H1 (cell line): ENCODE measurements at regions not wholly inside any gene's neighbourhood (a gene's known extent, or its start where the extent isn't known, plus 50 kb on each side); places are given as distances from the start of the nearest gene placed in this dataset.

Experiments used
- CTCF ChIA-PET: fragments of 300-600 bp; sonication (Branson Sonifier 250); formaldehyde crosslinking; loops from one replicate; lab custom pipeline; 2021; ENCODE audit not compliant: partially characterized antibody; lab: Charles Lee
- POLR2A ChIA-PET: fragments of 300-600 bp; sonication (Branson Sonifier 250); formaldehyde crosslinking; loops from one replicate; lab custom pipeline; 2021; ENCODE audit warnings: inconsistent platforms; ENCODE audit not compliant: partially characterized antibody; lab: Charles Lee
- DNase-seq, 2 experiments: peaks; one replicate each; pipeline versions ENCODE4 v3.0.0 to v3.0.0-alpha.2; 2010 to 2022; ENCODE audit warnings: low spot score in 2 of 2, low read depth in 1 of 2, mixed read lengths in 1 of 2
- FAIRE-seq: peaks from 2 replicates; lab custom pipeline; 2011; peaks lifted over from hg19 to GRCh38; lab: Jason Lieb, UNC
- H2AFZ ChIP-seq: 2 replicates; pipeline ENCODE4 v1.8.1; 2012; ENCODE audit warnings: low read length, inconsistent platforms
- H2AK5ac ChIP-seq: 2 replicates; pipeline ENCODE4 v1.6.1; 2013; ENCODE audit warnings: low read depth, low read length
- H2BK120ac ChIP-seq: replicated peaks from 2 replicates; pipeline ENCODE3; 2013; ENCODE audit warnings: low read depth, low read length, inconsistent platforms
- H2BK12ac ChIP-seq: 2 replicates; pipeline ENCODE4 v1.6.1; 2013; ENCODE audit warnings: low read depth, low read length
- H2BK15ac ChIP-seq: 2 replicates; pipeline ENCODE4 v1.6.1; 2013; ENCODE audit warnings: low read length
- H2BK20ac ChIP-seq: 2 replicates; pipeline ENCODE4 v1.6.1; 2013; ENCODE audit warnings: low read length
- H2BK5ac ChIP-seq: 2 replicates; pipeline ENCODE4 v1.6.1; 2013; ENCODE audit warnings: low read depth, low read length
- H3K14ac ChIP-seq: 2 replicates; pipeline ENCODE4 v1.6.1; 2013; ENCODE audit warnings: inconsistent platforms; ENCODE audit not compliant: insufficient read length
- H3K18ac ChIP-seq: 2 replicates; pipeline ENCODE4 v1.6.1; 2013; ENCODE audit warnings: low read length; ENCODE audit errors: extremely low read depth
- H3K23ac ChIP-seq: 2 replicates; pipeline ENCODE4 v1.6.1; 2013; ENCODE audit warnings: inconsistent platforms; ENCODE audit not compliant: insufficient read length
- H3K23me2 ChIP-seq: 2 replicates; pipeline ENCODE4 v1.6.1; 2013; ENCODE audit warnings: low read depth, low read length
- H3K27ac ChIP-seq: 2 replicates; pipeline ENCODE4 v1.6.1; 2011; ENCODE audit warnings: low read depth, low read length, inconsistent platforms
- H3K27me3 ChIP-seq, 4 experiments: replicated peaks in 1 of 4; 1 replicate in 1 of 4; 2 replicates in 3 of 4; pipeline versions ENCODE4 v1.6.1 to v1.8.1; 2011 to 2013; ENCODE audit warnings: low read length in 3 of 4, mild to moderate bottlenecking in 3 of 4, inconsistent platforms in 2 of 4, mixed read lengths in 2 of 4, moderate library complexity in 1 of 4; ENCODE audit not compliant: control insufficient read depth in 3 of 4, insufficient read depth in 3 of 4; ENCODE audit errors: extremely low read depth in 1 of 4
- H3K36me3 ChIP-seq, 4 experiments: 2 replicates each; pipeline versions ENCODE4 v1.6.1 to v1.8.1; 2011 to 2013; ENCODE audit warnings: mild to moderate bottlenecking in 4 of 4, low read length in 3 of 4, moderate library complexity in 2 of 4, control low read depth in 1 of 4, inconsistent platforms in 1 of 4; ENCODE audit not compliant: insufficient read depth in 4 of 4, control insufficient read depth in 2 of 4
- H3K4ac ChIP-seq: replicated peaks from 2 replicates; pipeline ENCODE3; 2013; ENCODE audit warnings: low read length, low read depth, mixed read lengths, inconsistent platforms; ENCODE audit not compliant: insufficient read length
- H3K4me1 ChIP-seq, 4 experiments: replicated peaks in 1 of 4; 1 replicate in 1 of 4; 2 replicates in 3 of 4; pipeline versions ENCODE4 v1.6.1 to v1.8.1; 2011 to 2013; ENCODE audit warnings: low read length in 3 of 4, inconsistent platforms in 2 of 4, mixed read lengths in 1 of 4; ENCODE audit not compliant: insufficient read depth in 4 of 4, control insufficient read depth in 3 of 4
- H3K4me2 ChIP-seq, 2 experiments: 2 replicates each; pipeline versions ENCODE4 v1.6.1 to v1.8.1; 2011 to 2013; ENCODE audit warnings: low read depth in 2 of 2, low read length in 2 of 2, control low read depth in 1 of 2, inconsistent platforms in 1 of 2, mild to moderate bottlenecking in 1 of 2; ENCODE audit not compliant: insufficient read depth in 1 of 2
- H3K4me3 ChIP-seq, 4 experiments: fragments of 200-600, 300-600 bp in 1 of 4; sonication (generic), shearing (Covaris generic), sonication (Bioruptor Twin) in 1 of 4; 2 replicates each; pipeline versions ENCODE4 v1.5.1 to v1.8.1; 2011 to 2016; ENCODE audit warnings: low read length in 4 of 4, low read depth in 3 of 4, control low read depth in 2 of 4, inconsistent platforms in 2 of 4, mild to moderate bottlenecking in 2 of 4, mixed read lengths in 1 of 4, moderate library complexity in 1 of 4; ENCODE audit not compliant: insufficient read depth in 2 of 4; ENCODE audit errors: extremely low read depth in 1 of 4
- H3K56ac ChIP-seq: replicated peaks from 2 replicates; pipeline ENCODE3; 2013; ENCODE audit warnings: low read depth, mild to moderate bottlenecking, mixed read lengths, low read length, inconsistent platforms; ENCODE audit not compliant: insufficient read length
- H3K79me1 ChIP-seq: 2 replicates; pipeline ENCODE4 v1.6.1; 2013; ENCODE audit warnings: low read depth, low read length, control low read depth
- H3K79me2 ChIP-seq, 2 experiments: 2 replicates each; pipeline versions ENCODE4 v1.6.1 to v1.8.1; 2012 to 2013; ENCODE audit warnings: low read length in 2 of 2, mild to moderate bottlenecking in 2 of 2, inconsistent platforms in 1 of 2; ENCODE audit not compliant: insufficient read depth in 2 of 2, control insufficient read depth in 1 of 2
- H3K9ac ChIP-seq, 4 experiments: replicated peaks in 1 of 4; 1 replicate in 1 of 4; 2 replicates in 3 of 4; pipeline versions ENCODE4 v1.6.1 to v1.8.1; 2011 to 2013; ENCODE audit warnings: low read depth in 3 of 4, low read length in 3 of 4, control low read depth in 2 of 4, mild to moderate bottlenecking in 2 of 4, moderate library complexity in 2 of 4, inconsistent platforms in 1 of 4; ENCODE audit errors: extremely low read depth in 1 of 4
- H3K9me3 ChIP-seq, 2 experiments: 2 replicates each; pipeline versions ENCODE4 v1.6.1 to v1.8.1; 2012 to 2013; ENCODE audit warnings: mild to moderate bottlenecking in 2 of 2, moderate library complexity in 2 of 2, control low read depth in 1 of 2, inconsistent platforms in 1 of 2, low read depth in 1 of 2, low read length in 1 of 2, mixed read lengths in 1 of 2; ENCODE audit not compliant: insufficient read depth in 2 of 2
- H4K20me1 ChIP-seq, 2 experiments: replicated peaks in 1 of 2; 2 replicates each; pipeline versions ENCODE3 to v1.8.1; 2011 to 2013; ENCODE audit warnings: inconsistent platforms in 2 of 2, low read length in 2 of 2, mild to moderate bottlenecking in 1 of 2; ENCODE audit not compliant: insufficient read depth in 2 of 2, control insufficient read depth in 1 of 2
- H4K5ac ChIP-seq: 2 replicates; pipeline ENCODE4 v1.6.1; 2013; ENCODE audit warnings: low read length, low read depth, mixed read lengths, inconsistent platforms; ENCODE audit not compliant: insufficient read length
- H4K8ac ChIP-seq: 2 replicates; pipeline ENCODE4 v1.8.0; 2013; ENCODE audit warnings: mild to moderate bottlenecking, moderate library complexity, low read length, inconsistent platforms; ENCODE audit not compliant: insufficient read depth; ENCODE audit errors: extremely low read depth
- H4K91ac ChIP-seq: replicated peaks from 2 replicates; pipeline ENCODE3; 2013; ENCODE audit warnings: low read length, mixed read lengths, inconsistent platforms; ENCODE audit not compliant: insufficient read length
- GABPA ChIP-seq: IDR thresholded peaks from 2 replicates; pipeline ENCODE4 v1.6.1; 2011; ENCODE audit warnings: mild to moderate bottlenecking, low read length, moderate library complexity, borderline replicate concordance; ENCODE audit not compliant: insufficient read depth
- GTF2F1 ChIP-seq: IDR thresholded peaks from 2 replicates; pipeline ENCODE4 v1.6.1; 2012; ENCODE audit warnings: low read depth, low read length, improper control_type of control experiment, borderline replicate concordance
- JUN ChIP-seq: IDR thresholded peaks from 2 replicates; pipeline ENCODE4 v1.6.1; 2011; ENCODE audit warnings: low read depth, mild to moderate bottlenecking, improper control_type of control experiment, low read length
- JUND ChIP-seq: IDR thresholded peaks from 2 replicates; pipeline ENCODE4 v1.6.1; 2011; ENCODE audit warnings: mild to moderate bottlenecking, improper control_type of control experiment, low read length
- KDM4A ChIP-seq: IDR thresholded peaks from one replicate; pipeline ENCODE4 v1.7.1; 2012; ENCODE audit warnings: low read depth, mild to moderate bottlenecking, moderate library complexity, low read length, inconsistent platforms; ENCODE audit not compliant: severe bottlenecking
- SRF ChIP-seq: IDR thresholded peaks from 2 replicates; pipeline ENCODE4 v1.6.1; 2011; ENCODE audit warnings: mild to moderate bottlenecking, low read depth, low read length, moderate library complexity
- TEAD4 ChIP-seq: IDR thresholded peaks from 2 replicates; pipeline ENCODE4 v1.6.1; 2012; ENCODE audit warnings: low read depth, low read length, inconsistent platforms, mixed read lengths
- YY1 ChIP-seq: IDR thresholded peaks from 2 replicates; pipeline ENCODE4 v1.6.1; 2011; ENCODE audit warnings: low read depth, mild to moderate bottlenecking, low read length
- ZNF274 ChIP-seq: IDR thresholded peaks from 2 replicates; pipeline ENCODE4 v1.7.0; 2012; ENCODE audit warnings: low read length, borderline replicate concordance; ENCODE audit errors: extremely low read depth
- WGBS, 2 experiments: shearing (Covaris generic) in 1 of 2; methylation state at CpG; one replicate each; pipeline versions ENCODE4 v1.1.6 to v1.1.7; 2013 to 2015; ENCODE audit warnings: low lambda C conversion rate in 2 of 2, mixed read lengths in 2 of 2, inconsistent platforms in 1 of 2, low coverage in 1 of 2, missing lambda C conversion rate in 1 of 2; ENCODE audit not compliant: insufficient replicate concordance in 2 of 2, insufficient coverage in 1 of 2, insufficient read length in 1 of 2; ENCODE audit errors: extremely low coverage in 1 of 2, missing lambda C conversion rate in 1 of 2; 5-methylcytosine and 5-hydroxymethylcytosine counted together

- Histone ChIP-seq H3K14ac (no peak overlapping the region), H3K18ac (peak overlapping the region; percentile 38; the same call in 1 of the 2 replicates), H2BK120ac (no peak overlapping the region), H4K8ac (no peak overlapping the region), H3K9ac (no peak overlapping the region), H4K20me1 (no peaks in the 10 kb centered on the region), H3K56ac (no peak overlapping the region), H3K9me3 (no peaks in the 10 kb centered on the region), H2AFZ (no peak overlapping the region), H4K5ac (no peak overlapping the region), H2BK5ac (peak overlapping the region; percentile 38; the same call in 1 of the 2 replicates), H3K23ac (no peak overlapping the region), H4K91ac (peak overlapping the region; percentile 15), H3K79me2 (no peaks in the 10 kb centered on the region), H2BK12ac (peak overlapping the region; percentile 76; the same call in 1 of the 2 replicates), H3K27ac (no peak overlapping the region), H2AK5ac (peak overlapping the region; percentile 71; the same call in 1 of the 2 replicates), H3K36me3 (no peaks in the 10 kb centered on the region), H3K4me2 (peak overlapping the region; percentile 17 to 30; a peak in 2 of 4 replicates), H3K79me1 (no peaks in the 10 kb centered on the region), H2BK15ac (peak overlapping the region; percentile 6; the same call in 1 of the 2 replicates), H3K23me2 (no peaks in the 10 kb centered on the region), H3K4me1 (peaks cover 3 to 14% (median 7%) of the 10 kb centered on the region in 4 experiments; a peak in 5 of 7 replicates), H2BK20ac (0 out of 2 replicates have a peak overlapping the region, but pooled peaks have one; percentile 40), H3K4ac (peak overlapping the region; percentile 16), H3K27me3 (peaks cover 0 to 2% (median 0%) of the 10 kb centered on the region in 4 experiments; a peak in 2 of 7 replicates), H3K4me3 (no peak overlapping the region)
- ChIA-PET CTCF (interaction anchor here (0.7 to 3.0 kb wide), 6 partner anchors 8 to 92 kb away, joined by 3 to 18 read pairs (median 6); no protein-coding TSS in a partner anchor), POLR2A (interaction anchor here (0.6 to 0.8 kb wide), 2 partner anchors 25 to 91 kb away, joined by 3 to 5 read pairs; no protein-coding TSS in a partner anchor)
- 56% methylated on average over 8 of the region's 9 CpGs; no CpG with 5 or more reads in 1 of the 2 experiments for whole genome bisulfite sequencing, 2 experiments
- FAIRE-seq (no peak), DNase-seq (peak in 1 of 2 experiments; percentile 59)
- TF ChIP-seq SRF (no peak), ZNF274 (no peak), TEAD4 (peak; percentile 84), GABPA (no peak), JUND (peak; percentile 98), KDM4A (no peak), JUN (peak; percentile 80), GTF2F1 (no peak), YY1 (0 out of 2 replicates have a peak, but pooled peaks have one; percentile 14)
Measured at GRCh38 chr11:44445500-44446365, 119.7 kb upstream of the CD82 start.
